PC-3 (cell line): ENCODE measurements at regions not wholly inside any gene's neighbourhood (a gene's known extent, or its start where the extent isn't known, plus 50 kb on each side); places are given as distances from the start of the nearest gene placed in this dataset.

Source experiments
- ATAC-seq: fragments of 200-7000 bp; cut with Tn5 transposase; 2 replicates; pipeline ENCODE4 v1.9.1; 2020; ENCODE audit warnings: mild to moderate bottlenecking, moderate library complexity
- BruUV-seq: library from RNA; stranded (reverse); fragments of 400-500 nt; replicated peaks from 2 replicates; lab custom pipeline; 2021; lab: Mats Ljungman, UMichigan
- CTCF ChIA-PET: fragments of 300-600 bp; sonication (Branson Sonifier 250); formaldehyde crosslinking; loops from one replicate; lab custom pipeline; 2022; ENCODE audit warnings: antibody characterized with exemption; lab: Charles Lee
- POLR2A ChIA-PET: fragments of 300-600 bp; sonication (Branson Sonifier 250); formaldehyde crosslinking; loops from one replicate; lab custom pipeline; 2022; ENCODE audit warnings: antibody characterized with exemption; ENCODE audit not compliant: unreplicated experiment; lab: Charles Lee
- DNase-seq: peaks from one replicate; pipeline ENCODE4 v3.0.0-alpha.2; 2015
- H2AFZ ChIP-seq: fragments of 300-600 bp; sonication (generic); 2 replicates; pipeline ENCODE4 v1.6.0; 2016; ENCODE audit warnings: antibody characterized with exemption, low read length
- H3F3A ChIP-seq: fragments of 300-600 bp; sonication (generic); one replicate; pipeline ENCODE4 v1.6.0; 2017; ENCODE audit warnings: antibody characterized with exemption, low read length, control low read depth, mild to moderate bottlenecking; ENCODE audit not compliant: unreplicated experiment
- H3K27ac ChIP-seq: fragments of 300-600 bp; sonication (generic); 2 replicates; pipeline ENCODE4 v1.5.1; 2016; ENCODE audit warnings: mild to moderate bottlenecking, low read length
- H3K27me3 ChIP-seq: fragments of 300-600 bp; sonication (generic); 2 replicates; pipeline ENCODE4 v1.6.1; 2016; ENCODE audit warnings: low read length, mixed read lengths
- H3K36me3 ChIP-seq: fragments of 300-600 bp; sonication (generic); 2 replicates; pipeline ENCODE4 v1.6.1; 2016; ENCODE audit warnings: low read depth, mixed run types, low read length, mixed read lengths
- H3K4me1 ChIP-seq: fragments of 300-600 bp; sonication (generic); 2 replicates; pipeline ENCODE4 v1.5.1; 2016; ENCODE audit warnings: low read length; ENCODE audit not compliant: insufficient read depth
- H3K4me2 ChIP-seq: fragments of 300-600 bp; sonication (generic); 2 replicates; pipeline ENCODE4 v1.6.0; 2016; ENCODE audit warnings: low read length
- H3K4me3 ChIP-seq: fragments of 300-600 bp; sonication (generic); 2 replicates; pipeline ENCODE4 v1.5.1; 2016; ENCODE audit warnings: mild to moderate bottlenecking, low read length, mixed read lengths
- H3K79me2 ChIP-seq: fragments of 300-600 bp; sonication (generic); 2 replicates; pipeline ENCODE4 v1.6.1; 2017; ENCODE audit warnings: low read length, mixed read lengths
- H3K9ac ChIP-seq: fragments of 300-600 bp; sonication (generic); 2 replicates; pipeline ENCODE4 v1.6.0; 2016; ENCODE audit warnings: mild to moderate bottlenecking, low read length
- H3K9me2 ChIP-seq: fragments of 300-600 bp; sonication (generic); replicated peaks from 2 replicates; pipeline ENCODE4 v1.6.1; 2016; ENCODE audit warnings: mixed run types, low read length, mixed read lengths
- H3K9me3 ChIP-seq: fragments of 300-600 bp; sonication (generic); 2 replicates; pipeline ENCODE4 v1.6.1; 2016; ENCODE audit warnings: low read length, mixed read lengths
- H4K20me1 ChIP-seq: fragments of 300-600 bp; sonication (generic); 2 replicates; pipeline ENCODE4 v1.6.1; 2016; ENCODE audit warnings: low read length, mixed read lengths
- CTCF ChIP-seq: fragments of 300-600 bp; sonication (generic); conservative IDR thresholded peaks from 2 replicates; pipeline ENCODE4 v1.5.1; 2017; ENCODE audit warnings: antibody characterized with exemption, low read depth, mild to moderate bottlenecking, low read length
- EZH2 ChIP-seq: fragments of 300-600 bp; sonication (generic); IDR thresholded peaks from one replicate; pipeline ENCODE4 v1.6.1; 2017; ENCODE audit warnings: antibody characterized with exemption, mild to moderate bottlenecking, low read length; ENCODE audit not compliant: unreplicated experiment
- EZH2phosphoT487 ChIP-seq: fragments of 300-600 bp; sonication (generic); IDR thresholded peaks from 2 replicates; pipeline ENCODE4 v1.6.1; 2018; ENCODE audit warnings: mild to moderate bottlenecking, antibody characterized with exemption, low read length, borderline replicate concordance
- intact Hi-C: fragments of 100-400 bp; cut with micrococcal nuclease; formaldehyde crosslinking; loops from 2 replicates; pipeline ENCODE4 v1.9.0; 2023

- POLR2A ChIA-PET, result interaction anchor here (0.7 kb wide), 1 partner anchor 124 kb away, joined by 5 read pairs; no protein-coding TSS in a partner anchor
- H3K4me3 ChIP-seq, result no peak overlapping the region
- no TSS peak for BruUV-seq
- no peak for TF ChIP-seq CTCF
- TF ChIP-seq EZH2phosphoT487, result no peak
- TF ChIP-seq EZH2, result no peak
- no peak for DNase-seq
- no peaks in the 10 kb centered on the region for H3K36me3 ChIP-seq
- H4K20me1 ChIP-seq, result no peaks in the 10 kb centered on the region
- intact Hi-C loops, result no loop called here
- no peak for ATAC-seq
- H3K9me2 ChIP-seq, result no peaks in the 10 kb centered on the region
- H3F3A ChIP-seq, result no peaks in the 10 kb centered on the region
- H3K79me2 ChIP-seq, result no peaks in the 10 kb centered on the region
- no peak overlapping the region for H3K27ac ChIP-seq
- no peak overlapping the region for H3K4me2 ChIP-seq
- no peaks in the 10 kb centered on the region for H3K27me3 ChIP-seq
- H3K4me1 ChIP-seq, result no peaks in the 10 kb centered on the region
- H2AFZ ChIP-seq, result no peak overlapping the region
- H3K9ac ChIP-seq, result no peak overlapping the region
- H3K9me3 ChIP-seq, result no peaks in the 10 kb centered on the region
- CTCF ChIA-PET, result interaction anchor here (0.7 kb wide), 1 partner anchor 19 kb away, joined by 3 read pairs; no protein-coding TSS in a partner anchor
Observed at GRCh38 chr1:200281201-200281835, 128.5 kb downstream of the ZNF281 start.

GRCh38 chr1:200279810-200280411 lies 129.9 kb downstream of the ZNF281 start:
- Histone ChIP-seq H3K79me2 (no peaks in the 10 kb centered on the region), H3K9me3 (no peaks in the 10 kb centered on the region), H3K4me1 (no peaks in the 10 kb centered on the region), H3F3A (no peaks in the 10 kb centered on the region), H4K20me1 (no peaks in the 10 kb centered on the region), H2AFZ (peak overlapping the region; percentile 9; the same call in 1 of the 2 replicates), H3K4me2 (no peak overlapping the region), H3K4me3 (no peak overlapping the region), H3K27ac (no peak overlapping the region), H3K9ac (no peak overlapping the region), H3K27me3 (no peaks in the 10 kb centered on the region), H3K9me2 (no peaks in the 10 kb centered on the region), H3K36me3 (no peaks in the 10 kb centered on the region)
- BruUV-seq, result no TSS peak
- TF ChIP-seq CTCF (peak; percentile 97), EZH2phosphoT487 (no peak)
- POLR2A ChIA-PET, result interaction anchor here (0.5 kb wide), 1 partner anchor 204 kb away, joined by 3 read pairs; no protein-coding TSS in a partner anchor
- CTCF ChIA-PET, result interaction anchor here (0.6 to 1.6 kb wide), 9 partner anchors 84 to 330 kb away, joined by 3 to 7 read pairs (median 4); no protein-coding TSS in a partner anchor
- ATAC-seq, result peak; percentile 88
- intact Hi-C loops, result loop anchor here (1.0 to 10.0 kb wide), 5 partner anchors 27 to 495 kb away; no protein-coding TSS in a partner anchor
- DNase-seq, result peak; percentile 99
